ENCODE measurements at regions not wholly inside any gene's neighbourhood (a gene's known extent, or its start where the extent isn't known, plus 50 kb on each side); places are given as distances from the start of the nearest gene placed in this dataset.

- DNase-seq (ENCODE audit: low read depth, low spot score) (no peak), FAIRE-seq (no peak)
- intact Hi-C loops (cut with micrococcal nuclease) (no loop called here), dilution Hi-C loops (cut with MboI; ENCODE audit: extremely low pct_ligation_motif_present, low sequenced_read_pairs) (no loop called here)
- ChIA-PET CTCF (no interaction called here), POLR2A (no interaction called here)
- H3K4me3 ChIP-seq (replicated peaks in 1 of 3; ENCODE audit: insufficient read depth in 1 of 3, low read depth in 1 of 3, low read length in 3 of 3) = no peak overlapping the region
- H3K4me1 ChIP-seq (ENCODE audit: control insufficient read depth, extremely low read depth, insufficient read depth, low read length) = no peaks in the 10 kb centered on the region
- no peak overlapping the region for H3K27ac ChIP-seq (ENCODE audit: insufficient read depth, low read depth, low read length)
- no TSS peak for BruUV-seq (replicated peaks)
- no peak overlapping the region for H3K4me2 ChIP-seq (ENCODE audit: insufficient read depth, low read length)
- no peaks in the 10 kb centered on the region for H3K27me3 ChIP-seq (ENCODE audit: control insufficient read depth in 2 of 2, insufficient read depth in 2 of 2, low read length in 2 of 2)
- no peak for TF ChIP-seq EZH2 (IDR thresholded peaks at IDR 0.05; ENCODE audit: borderline replicate concordance, low read depth, low read length, severe bottlenecking)
- no peak for TF ChIP-seq JUN (IDR thresholded peaks at IDR 0.05; ENCODE audit: borderline replicate concordance, insufficient read depth, insufficient read length, low read depth)
- no peak for TF ChIP-seq POLR2AphosphoS5 (IDR thresholded peaks at IDR 0.05; ENCODE audit: insufficient read depth, low read depth, low read length)
- no peaks in the 10 kb centered on the region for H4K20me1 ChIP-seq (replicated peaks; ENCODE audit: control insufficient read depth, extremely low read depth, insufficient read depth, low read length)
- H3K9me1 ChIP-seq (replicated peaks; ENCODE audit: control insufficient read depth, extremely low read depth, insufficient read depth, low read length) = no peaks in the 10 kb centered on the region
- H2AFZ ChIP-seq (ENCODE audit: low read depth, low read length) = no peak overlapping the region
- no peaks in the 10 kb centered on the region for H3K36me3 ChIP-seq (ENCODE audit: control insufficient read depth in 2 of 2, extremely low read depth in 1 of 2, insufficient read depth in 2 of 2, low read length in 2 of 2)
- no peaks in the 10 kb centered on the region for H3K79me2 ChIP-seq (ENCODE audit: control insufficient read depth, insufficient read depth, low read length)
- H3K9ac ChIP-seq (replicated peaks; ENCODE audit: extremely low read depth, insufficient read depth, low read length) = no peak overlapping the region
- H3K9me3 ChIP-seq (replicated peaks; ENCODE audit: control insufficient read depth, insufficient read depth, low read length) = peaks cover 2% of the 10 kb centered on the region
These were observed 650.7 kb upstream of the HS6ST1 start for GRCh38 chr2:128969374-128969773.

GRCh38 chr2:128970332-128971116 lies 651.9 kb upstream of the HS6ST1 start:
- H3K4me1 ChIP-seq (ENCODE audit: control insufficient read depth, extremely low read depth, insufficient read depth, low read length) = no peaks in the 10 kb centered on the region
- CTCF ChIA-PET = no interaction called here
- H3K36me3 ChIP-seq (ENCODE audit: control insufficient read depth in 2 of 2, extremely low read depth in 1 of 2, insufficient read depth in 2 of 2, low read length in 2 of 2) = no peaks in the 10 kb centered on the region
- no peaks in the 10 kb centered on the region for H3K9me1 ChIP-seq (replicated peaks; ENCODE audit: control insufficient read depth, extremely low read depth, insufficient read depth, low read length)
- peaks cover 2% of the 10 kb centered on the region for H3K9me3 ChIP-seq (replicated peaks; ENCODE audit: control insufficient read depth, insufficient read depth, low read length)
- dilution Hi-C loops (cut with MboI; ENCODE audit: extremely low pct_ligation_motif_present, low sequenced_read_pairs) = no loop called here
- FAIRE-seq = no peak
- H4K20me1 ChIP-seq (replicated peaks; ENCODE audit: control insufficient read depth, extremely low read depth, insufficient read depth, low read length) = no peaks in the 10 kb centered on the region
- POLR2A ChIA-PET = no interaction called here
- TF ChIP-seq GATA2 (IDR thresholded peaks at IDR 0.05; ENCODE audit: insufficient read depth, insufficient read length, low read depth, low read length) = no peak
- no peak for TF ChIP-seq POLR2A (IDR thresholded peaks at IDR 0.05; ENCODE audit: low read depth, low read length)
- TF ChIP-seq EZH2 (IDR thresholded peaks at IDR 0.05; ENCODE audit: borderline replicate concordance, low read depth, low read length, severe bottlenecking) = no peak
- no peak for TF ChIP-seq MAX (IDR thresholded peaks at IDR 0.05; ENCODE audit: insufficient read depth, insufficient read length)
- TF ChIP-seq FOS (IDR thresholded peaks at IDR 0.05; ENCODE audit: borderline replicate concordance, insufficient read depth, low read length) = no peak
- no peak for TF ChIP-seq POLR2AphosphoS5 (IDR thresholded peaks at IDR 0.05; ENCODE audit: insufficient read depth, low read depth, low read length)
- no peak for TF ChIP-seq CTCF (IDR thresholded peaks at IDR 0.05; ENCODE audit: extremely low read depth in 1 of 2, insufficient read depth in 1 of 2, low read depth in 1 of 2, low read length in 2 of 2)
- TF ChIP-seq JUN (IDR thresholded peaks at IDR 0.05; ENCODE audit: borderline replicate concordance, insufficient read depth, insufficient read length, low read depth) = no peak
- TF ChIP-seq MYC (IDR thresholded peaks at IDR 0.05; ENCODE audit: low read depth, low read length) = no peak
- no peaks in the 10 kb centered on the region for H3K27me3 ChIP-seq (ENCODE audit: control insufficient read depth in 2 of 2, insufficient read depth in 2 of 2, low read length in 2 of 2)
- intact Hi-C loops (cut with micrococcal nuclease) = no loop called here
- no peak overlapping the region for H3K4me3 ChIP-seq (replicated peaks in 1 of 3; ENCODE audit: insufficient read depth in 1 of 3, low read depth in 1 of 3, low read length in 3 of 3)
- no peak overlapping the region for H3K4me2 ChIP-seq (ENCODE audit: insufficient read depth, low read length)
- H3K27ac ChIP-seq (ENCODE audit: insufficient read depth, low read depth, low read length) = no peak overlapping the region
- no peaks in the 10 kb centered on the region for H3K79me2 ChIP-seq (ENCODE audit: control insufficient read depth, insufficient read depth, low read length)
- H3K9ac ChIP-seq (replicated peaks; ENCODE audit: extremely low read depth, insufficient read depth, low read length) = no peak overlapping the region
- H2AFZ ChIP-seq (ENCODE audit: low read depth, low read length) = no peak overlapping the region
- no peak for DNase-seq (ENCODE audit: low read depth, low spot score)
- no TSS peak for BruUV-seq (replicated peaks)
